GM12892 (cell line): ENCODE measurements at regions not wholly inside any gene's neighbourhood (a gene's known extent, or its start where the extent isn't known, plus 50 kb on each side); places are given as distances from the start of the nearest gene placed in this dataset.

Source experiments
- POLR2A ChIP-seq: IDR thresholded peaks from 2 replicates; pipeline ENCODE4 v1.6.1; 2011; ENCODE audit warnings: low read depth, low read length, control low read depth
- POLR2AphosphoS5 ChIP-seq: IDR thresholded peaks from 2 replicates; pipeline ENCODE4 v1.6.1; 2011; ENCODE audit warnings: low read depth, low read length, control low read depth
- TAF1 ChIP-seq: IDR thresholded peaks from 2 replicates; pipeline ENCODE4 v1.6.1; 2011; ENCODE audit warnings: low read depth, mild to moderate bottlenecking, control low read depth, low read length, borderline replicate concordance

GRCh38 chr4:13733817-13734216 lies 106.3 kb upstream of the BOD1L1 start:
- TF ChIP-seq POLR2A (no peak), POLR2AphosphoS5 (no peak), TAF1 (no peak)
